HL-60 (cell line): ENCODE measurements at regions not wholly inside any gene's neighbourhood (a gene's known extent, or its start where the extent isn't known, plus 50 kb on each side); places are given as distances from the start of the nearest gene placed in this dataset.

Experiments used
- DNase-seq, 2 experiments: peaks; one replicate each; pipeline ENCODE4 v3.0.0-alpha.2; 2010 to 2020; ENCODE audit warnings: low read depth in 1 of 2, low spot score in 1 of 2
- H3K27ac ChIP-seq: fragments of 250-450 bp; sonication (Bioruptor Pico); replicated peaks from 2 replicates; pipeline ENCODE4 v1.5.1; 2020; ENCODE audit warnings: mild to moderate bottlenecking, moderate library complexity
- H3K27me3 ChIP-seq: fragments of 250-450 bp; sonication (Bioruptor Pico); 2 replicates; pipeline ENCODE4 v1.5.1; 2021; ENCODE audit warnings: mild to moderate bottlenecking, moderate library complexity; ENCODE audit not compliant: insufficient read depth, poor library complexity, severe bottlenecking
- H3K4me3 ChIP-seq: replicated peaks from 2 replicates; pipeline ENCODE4 v1.5.1; 2011; ENCODE audit warnings: mild to moderate bottlenecking, control low read depth, low read length; ENCODE audit not compliant: insufficient read depth
- CTCF ChIP-seq: IDR thresholded peaks from one replicate; pipeline ENCODE4 v1.5.1; 2011; ENCODE audit warnings: low read length, control low read depth, inconsistent platforms; ENCODE audit not compliant: insufficient read depth
- GABPA ChIP-seq: IDR thresholded peaks from 2 replicates; pipeline ENCODE4 v1.6.1; 2012; ENCODE audit warnings: low read depth
- POLR2AphosphoS5 ChIP-seq: IDR thresholded peaks from 2 replicates; pipeline ENCODE4 v1.6.1; 2012; ENCODE audit warnings: low read depth
- REST ChIP-seq: IDR thresholded peaks from 2 replicates; pipeline ENCODE4 v1.6.1; 2012; ENCODE audit warnings: low read depth; ENCODE audit not compliant: insufficient replicate concordance
- SPI1 ChIP-seq: IDR thresholded peaks from 2 replicates; pipeline ENCODE4 v1.6.1; 2012; ENCODE audit warnings: low read depth, mild to moderate bottlenecking, borderline replicate concordance

- Histone ChIP-seq H3K4me3 (no peak overlapping the region), H3K27ac (no peak overlapping the region), H3K27me3 (no peaks in the 10 kb centered on the region)
- TF ChIP-seq SPI1 (no peak), REST (no peak), CTCF (no peak), GABPA (no peak), POLR2AphosphoS5 (no peak)
- DNase-seq = no peak
Measured at GRCh38 chr7:16998481-16999051, 116.8 kb upstream of the AGR3 start.

- TF ChIP-seq SPI1 (no peak), POLR2AphosphoS5 (no peak), CTCF (no peak), GABPA (no peak), REST (no peak)
- peak in 1 of 2 experiments; percentile 70 for DNase-seq
- Histone ChIP-seq H3K4me3 (no peak overlapping the region), H3K27ac (no peak overlapping the region), H3K27me3 (no peaks in the 10 kb centered on the region)
Measured at GRCh38 chr7:16999541-17000267, 117.9 kb upstream of the AGR3 start.

- Histone ChIP-seq H3K27ac (no peak overlapping the region), H3K27me3 (no peaks in the 10 kb centered on the region), H3K4me3 (no peak overlapping the region)
- DNase-seq = no peak
- TF ChIP-seq CTCF (no peak), POLR2AphosphoS5 (no peak), REST (no peak), SPI1 (no peak), GABPA (no peak)
Measured at GRCh38 chr7:17005271-17005670, 123.5 kb upstream of the AGR3 start.
